ENCODE measurements at regions not wholly inside any gene's neighbourhood (a gene's known extent, or its start where the extent isn't known, plus 50 kb on each side); places are given as distances from the start of the nearest gene placed in this dataset.

GRCh38 chr11:70501933-70502540 lies 103.7 kb downstream of the CTTN start:
- no peak for DNase-seq
- WGBS (ENCODE audit: insufficient coverage, low lambda C conversion rate) = no CpG with 5 or more reads among the region's 18 CpGs
- Histone ChIP-seq H3K27ac (ENCODE audit: low read length) (no peak overlapping the region), H3K4me3 (ENCODE audit: low read length) (no peak overlapping the region), H3K4me1 (ENCODE audit: control insufficient read depth, insufficient read depth, low read length) (no peaks in the 10 kb centered on the region), H3K36me3 (ENCODE audit: control insufficient read depth, insufficient read depth, low read length) (peaks cover 3% of the 10 kb centered on the region), H3K27me3 (ENCODE audit: control insufficient read depth, insufficient read depth, low read length) (no peaks in the 10 kb centered on the region), H3K9me3 (ENCODE audit: control insufficient read depth, low read depth, low read length) (no peaks in the 10 kb centered on the region)

DNA sequence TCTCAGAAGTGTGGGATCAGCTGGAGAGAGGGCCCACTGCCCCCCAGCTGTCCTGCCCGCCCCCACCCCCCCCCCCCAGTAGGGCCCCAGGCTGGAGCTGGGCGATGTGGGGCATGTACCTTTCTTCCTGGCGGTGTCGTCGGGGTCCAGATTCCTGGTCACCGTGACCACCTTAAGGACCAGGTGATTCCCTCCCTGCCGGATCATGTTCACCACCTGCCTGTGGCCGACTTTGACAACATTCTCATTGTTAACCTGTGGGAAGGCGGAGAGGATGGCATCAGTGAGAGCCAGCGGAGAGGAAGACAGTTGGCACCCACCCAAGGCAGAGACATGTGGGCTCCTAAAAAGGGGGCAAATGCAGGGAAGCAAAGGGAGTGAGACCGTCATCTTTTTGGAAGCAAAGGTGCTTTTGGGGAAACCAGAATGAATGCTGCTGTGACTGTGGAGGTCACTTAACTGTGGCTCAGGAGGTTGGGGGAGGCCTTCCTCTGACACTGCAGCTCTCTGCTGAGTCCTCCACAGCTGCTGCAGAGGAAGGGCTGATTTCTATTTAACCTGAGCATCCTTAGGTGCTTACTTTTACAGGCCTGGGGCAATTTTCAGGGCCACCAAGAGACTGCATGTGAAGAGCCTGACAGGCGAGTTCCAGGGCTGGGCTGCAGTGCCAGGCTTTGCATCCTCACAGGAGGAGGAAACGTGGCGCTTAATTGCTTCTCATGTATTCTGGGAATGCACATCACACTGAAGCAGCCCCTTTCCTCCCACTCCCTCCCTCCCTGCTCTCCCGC lies 104.5 kb downstream of the CTTN start:
- WGBS (ENCODE audit: insufficient coverage, low lambda C conversion rate) = no CpG with 5 or more reads among the region's 15 CpGs

DNA sequence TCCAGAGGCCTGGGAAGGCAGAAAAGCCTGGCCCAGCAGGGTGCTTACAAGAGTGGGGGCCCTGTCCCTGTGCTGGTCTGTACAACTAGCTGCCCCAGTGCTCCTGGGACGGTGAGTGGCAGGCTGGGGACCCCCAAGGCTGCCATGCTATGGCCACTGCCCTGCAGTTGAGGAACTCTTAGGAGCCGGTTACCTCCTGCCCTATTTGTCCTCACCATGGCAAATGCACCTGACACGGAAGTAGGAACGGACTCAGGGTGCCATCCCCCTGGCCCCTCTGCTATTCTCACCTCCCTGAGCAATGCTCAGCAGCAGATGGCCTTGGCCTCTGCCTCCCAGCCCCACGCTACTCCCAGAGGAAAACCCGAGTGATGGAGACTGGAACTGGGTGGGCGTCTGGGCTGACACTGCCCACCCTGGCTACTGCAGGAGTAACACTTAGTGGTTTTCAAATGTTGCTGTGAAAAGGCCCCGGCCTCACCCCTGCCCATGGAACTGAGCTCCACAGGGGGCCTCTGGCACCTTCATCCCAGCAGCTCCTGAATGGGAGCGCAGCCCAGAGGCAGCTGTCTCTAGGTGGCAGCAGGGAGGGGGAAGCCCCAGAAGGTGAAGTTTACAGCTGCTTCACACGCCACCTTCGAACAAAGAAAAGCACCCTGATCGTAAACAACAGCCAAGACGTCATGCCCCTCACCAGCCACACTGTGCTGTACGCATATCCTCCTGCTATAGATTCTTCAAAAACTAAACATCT lies 105.3 kb downstream of the CTTN start:
- Histone ChIP-seq H3K36me3 (ENCODE audit: control insufficient read depth, insufficient read depth, low read length) (peaks cover 3% of the 10 kb centered on the region), H3K4me1 (ENCODE audit: control insufficient read depth, insufficient read depth, low read length) (no peaks in the 10 kb centered on the region), H3K27ac (ENCODE audit: low read length) (peak overlapping the region; percentile 20), H3K4me3 (ENCODE audit: low read length) (no peak overlapping the region), H3K9me3 (ENCODE audit: control insufficient read depth, low read depth, low read length) (no peaks in the 10 kb centered on the region), H3K27me3 (ENCODE audit: control insufficient read depth, insufficient read depth, low read length) (no peaks in the 10 kb centered on the region)
- peak; percentile 29 to 38 for DNase-seq
- WGBS (ENCODE audit: insufficient coverage, low lambda C conversion rate) = no CpG with 5 or more reads among the region's 14 CpGs

More for the DNA sequence above, 104.5 kb downstream of the CTTN start:
- no peaks in the 10 kb centered on the region for H3K9me3 ChIP-seq (ENCODE audit: control insufficient read depth, low read depth, low read length)
- no peaks in the 10 kb centered on the region for H3K27me3 ChIP-seq (ENCODE audit: control insufficient read depth, insufficient read depth, low read length)
- H3K36me3 ChIP-seq (ENCODE audit: control insufficient read depth, insufficient read depth, low read length) = peaks cover 3% of the 10 kb centered on the region
- DNase-seq = no peak
- H3K4me1 ChIP-seq (ENCODE audit: control insufficient read depth, insufficient read depth, low read length) = no peaks in the 10 kb centered on the region
- H3K4me3 ChIP-seq (ENCODE audit: low read length) = no peak overlapping the region
- no peak overlapping the region for H3K27ac ChIP-seq (ENCODE audit: low read length)

- H3K27ac ChIP-seq (ENCODE audit: low read length) = no peak overlapping the region
- peaks cover 2% of the 10 kb centered on the region for H3K36me3 ChIP-seq (ENCODE audit: control insufficient read depth, insufficient read depth, low read length)
- no peaks in the 10 kb centered on the region for H3K4me1 ChIP-seq (ENCODE audit: control insufficient read depth, insufficient read depth, low read length)
- no peak overlapping the region for H3K4me3 ChIP-seq (ENCODE audit: low read length)
- no CpG with 5 or more reads among the region's 19 CpGs for WGBS (ENCODE audit: insufficient coverage, low lambda C conversion rate)
- DNase-seq = no peak
- no peaks in the 10 kb centered on the region for H3K27me3 ChIP-seq (ENCODE audit: control insufficient read depth, insufficient read depth, low read length)
- no peaks in the 10 kb centered on the region for H3K9me3 ChIP-seq (ENCODE audit: control insufficient read depth, low read depth, low read length)
These were observed 106.1 kb downstream of the CTTN start for GRCh38 chr11:70504246-70505020.

DNA sequence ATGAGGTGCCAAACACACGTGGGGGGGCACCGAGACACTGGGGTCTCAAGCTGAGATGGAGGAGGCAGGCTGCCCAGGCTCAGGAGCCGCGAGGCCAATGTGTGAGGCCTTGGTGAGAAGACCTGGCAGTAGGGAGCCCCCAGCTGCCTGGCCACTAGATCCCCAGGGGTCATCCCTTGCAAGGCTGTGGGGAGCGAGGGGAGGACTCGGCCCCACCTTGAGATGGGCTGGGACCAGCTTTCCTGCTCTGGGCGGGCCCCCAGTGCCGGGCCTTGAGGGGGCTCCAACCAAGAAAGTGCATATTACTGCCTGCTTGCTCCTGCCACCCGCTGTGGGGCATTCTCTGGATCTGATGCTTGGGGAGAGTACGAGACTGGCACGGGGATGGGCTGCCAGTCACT lies 107.0 kb downstream of the CTTN start:
- Histone ChIP-seq H3K27ac (ENCODE audit: low read length) (no peak overlapping the region), H3K9me3 (ENCODE audit: control insufficient read depth, low read depth, low read length) (no peaks in the 10 kb centered on the region), H3K4me1 (ENCODE audit: control insufficient read depth, insufficient read depth, low read length) (no peaks in the 10 kb centered on the region), H3K27me3 (ENCODE audit: control insufficient read depth, insufficient read depth, low read length) (no peaks in the 10 kb centered on the region), H3K36me3 (ENCODE audit: control insufficient read depth, insufficient read depth, low read length) (no peaks in the 10 kb centered on the region), H3K4me3 (ENCODE audit: low read length) (no peak overlapping the region)
- no CpG with 5 or more reads among the region's 11 CpGs for WGBS (ENCODE audit: insufficient coverage, low lambda C conversion rate)
- DNase-seq = no peak

- Histone ChIP-seq H3K4me1 (ENCODE audit: control insufficient read depth, insufficient read depth, low read length) (no peaks in the 10 kb centered on the region), H3K27me3 (ENCODE audit: control insufficient read depth, insufficient read depth, low read length) (no peaks in the 10 kb centered on the region), H3K36me3 (ENCODE audit: control insufficient read depth, insufficient read depth, low read length) (no peaks in the 10 kb centered on the region), H3K4me3 (ENCODE audit: low read length) (no peak overlapping the region), H3K9me3 (ENCODE audit: control insufficient read depth, low read depth, low read length) (no peaks in the 10 kb centered on the region), H3K27ac (ENCODE audit: low read length) (no peak overlapping the region)
- WGBS (ENCODE audit: insufficient coverage, low lambda C conversion rate) = no CpG with 5 or more reads among the region's 15 CpGs
- DNase-seq = no peak
These were observed 107.7 kb downstream of the CTTN start for GRCh38 chr11:70505761-70506657.

GRCh38 chr11:70506658-70506970 lies 108.3 kb downstream of the CTTN start:
- H3K9me3 ChIP-seq (ENCODE audit: control insufficient read depth, low read depth, low read length) = no peaks in the 10 kb centered on the region
- H3K27ac ChIP-seq (ENCODE audit: low read length) = no peak overlapping the region
- H3K36me3 ChIP-seq (ENCODE audit: control insufficient read depth, insufficient read depth, low read length) = no peaks in the 10 kb centered on the region
- no peaks in the 10 kb centered on the region for H3K4me1 ChIP-seq (ENCODE audit: control insufficient read depth, insufficient read depth, low read length)
- H3K4me3 ChIP-seq (ENCODE audit: low read length) = no peak overlapping the region
- no peak for DNase-seq
- WGBS (ENCODE audit: insufficient coverage, low lambda C conversion rate) = 100% methylated on average over 1 of the region's 5 CpGs
- H3K27me3 ChIP-seq (ENCODE audit: control insufficient read depth, insufficient read depth, low read length) = no peaks in the 10 kb centered on the region

- WGBS (ENCODE audit: insufficient coverage, low lambda C conversion rate) = no CpG with 5 or more reads among the region's 7 CpGs
- Histone ChIP-seq H3K4me3 (ENCODE audit: low read length) (no peak overlapping the region), H3K4me1 (ENCODE audit: control insufficient read depth, insufficient read depth, low read length) (no peaks in the 10 kb centered on the region), H3K27me3 (ENCODE audit: control insufficient read depth, insufficient read depth, low read length) (no peaks in the 10 kb centered on the region), H3K36me3 (ENCODE audit: control insufficient read depth, insufficient read depth, low read length) (no peaks in the 10 kb centered on the region), H3K27ac (ENCODE audit: low read length) (no peak overlapping the region), H3K9me3 (ENCODE audit: control insufficient read depth, low read depth, low read length) (no peaks in the 10 kb centered on the region)
- DNase-seq = no peak
These were observed 108.7 kb downstream of the CTTN start for GRCh38 chr11:70506986-70507385.

GRCh38 chr11:70507466-70508230 lies 109.3 kb downstream of the CTTN start:
- DNase-seq = no peak
- WGBS (ENCODE audit: insufficient coverage, low lambda C conversion rate) = no CpG with 5 or more reads among the region's 20 CpGs
- H3K4me1 ChIP-seq (ENCODE audit: control insufficient read depth, insufficient read depth, low read length) = no peaks in the 10 kb centered on the region
- H3K36me3 ChIP-seq (ENCODE audit: control insufficient read depth, insufficient read depth, low read length) = no peaks in the 10 kb centered on the region
- no peaks in the 10 kb centered on the region for H3K27me3 ChIP-seq (ENCODE audit: control insufficient read depth, insufficient read depth, low read length)
- H3K27ac ChIP-seq (ENCODE audit: low read length) = no peak overlapping the region
- H3K4me3 ChIP-seq (ENCODE audit: low read length) = no peak overlapping the region
- peaks cover 3% of the 10 kb centered on the region for H3K9me3 ChIP-seq (ENCODE audit: control insufficient read depth, low read depth, low read length)
